OCI-M2 (cell line): ENCODE measurements at regions not wholly inside any gene's neighbourhood (a gene's known extent, or its start where the extent isn't known, plus 50 kb on each side); places are given as distances from the start of the nearest gene placed in this dataset.
"Not testable (repeated sequence)": the region's sequence is repeated elsewhere in the genome, so short reads cannot be mapped to it uniquely, and the experiment has no call there.

ENCODE experiments used
- DNase-seq: peaks from one replicate; lab custom pipeline; 2025; ENCODE audit not compliant: unreplicated experiment; lab: John Stamatoyannopoulos, UW

- DNase-seq, result no peak
These were observed 753.4 kb upstream of the ADGRB3 start for GRCh38 chr6:67881706-67882065.

GRCh38 chr6:67880939-67881705 is 754.0 kb upstream of the ADGRB3 start:
- DNase-seq, result no peak

GRCh38 chr6:67880343-67880742 is 754.7 kb upstream of the ADGRB3 start:
- not testable (repeated sequence) for DNase-seq

GRCh38 chr6:67879928-67880327 is 755.2 kb upstream of the ADGRB3 start:
- not testable (repeated sequence) for DNase-seq

GRCh38 chr6:67879105-67879904 is 755.8 kb upstream of the ADGRB3 start:
- not testable (repeated sequence) for DNase-seq

- not testable (repeated sequence) for DNase-seq
These were observed 756.9 kb upstream of the ADGRB3 start for GRCh38 chr6:67878216-67878615.

- no peak for DNase-seq
These were observed 757.8 kb upstream of the ADGRB3 start for GRCh38 chr6:67877288-67877687.

- DNase-seq, result no peak
These were observed 759.2 kb upstream of the ADGRB3 start for GRCh38 chr6:67875877-67876383.

GRCh38 chr6:67870321-67870720 is 764.8 kb upstream of the ADGRB3 start:
- no peak for DNase-seq

GRCh38 chr6:67863346-67863745 is 771.7 kb upstream of the ADGRB3 start:
- DNase-seq, result no peak

- no peak for DNase-seq
These were observed 781.0 kb upstream of the ADGRB3 start for GRCh38 chr6:67854098-67854497.

- DNase-seq, result no peak
These were observed 795.3 kb upstream of the ADGRB3 start for GRCh38 chr6:67839818-67840217.

GRCh38 chr6:67825201-67825895 is 809.7 kb upstream of the ADGRB3 start:
- no peak for DNase-seq

GRCh38 chr6:67818322-67818721 is 816.8 kb upstream of the ADGRB3 start:
- DNase-seq, result no peak

GRCh38 chr6:67815623-67816022 is 819.5 kb upstream of the ADGRB3 start:
- DNase-seq, result no peak

GRCh38 chr6:67814262-67814661 is 820.8 kb upstream of the ADGRB3 start:
- no peak for DNase-seq

- DNase-seq, result no peak
These were observed 822.4 kb upstream of the ADGRB3 start for GRCh38 chr6:67812693-67813092.

GRCh38 chr6:67812125-67812524 is 823.0 kb upstream of the ADGRB3 start:
- no peak for DNase-seq

- DNase-seq, result no peak
These were observed 823.6 kb upstream of the ADGRB3 start for GRCh38 chr6:67811239-67812037.

GRCh38 chr6:67804808-67805207 is 830.3 kb upstream of the ADGRB3 start:
- not testable (repeated sequence) for DNase-seq

GRCh38 chr6:67802771-67803170 is 832.3 kb upstream of the ADGRB3 start:
- no peak for DNase-seq
